Parathyroid adenoma (tissue), 2 donors: ENCODE measurements at regions not wholly inside any gene's neighbourhood (a gene's known extent, or its start where the extent isn't known, plus 50 kb on each side); places are given as distances from the start of the nearest gene placed in this dataset.

ENCODE experiments used
- H2AFZ ChIP-seq: fragments of 300-600 bp; sonication (generic); one replicate; pipeline ENCODE4 v1.7.0; 2017; ENCODE audit warnings: antibody characterized with exemption, mild to moderate bottlenecking
- H3K27ac ChIP-seq: fragments of 300-600 bp; sonication (generic); one replicate; pipeline ENCODE4 v1.7.0; 2017
- H3K27me3 ChIP-seq: fragments of 300-600 bp; sonication (generic); one replicate; pipeline ENCODE4 v1.7.0; 2017; ENCODE audit warnings: low read length; ENCODE audit not compliant: control insufficient read depth, insufficient read depth
- H3K36me3 ChIP-seq: fragments of 300-600 bp; sonication (generic); one replicate; pipeline ENCODE4 v1.7.0; 2017; ENCODE audit warnings: low read length; ENCODE audit not compliant: control insufficient read depth, insufficient read depth
- H3K4me1 ChIP-seq: fragments of 300-600 bp; sonication (generic); one replicate; pipeline ENCODE4 v1.7.0; 2017; ENCODE audit warnings: control low read depth
- H3K4me2 ChIP-seq: fragments of 300-600 bp; sonication (generic); one replicate; pipeline ENCODE4 v1.7.0; 2017; ENCODE audit warnings: low read length
- H3K4me3 ChIP-seq: fragments of 300-600 bp; sonication (generic); one replicate; pipeline ENCODE4 v1.7.0; 2017; ENCODE audit warnings: low read depth, low read length
- H3K79me2 ChIP-seq: fragments of 300-600 bp; sonication (generic); one replicate; pipeline ENCODE4 v1.7.0; 2017; ENCODE audit warnings: control low read depth
- H3K9ac ChIP-seq: fragments of 300-600 bp; sonication (generic); one replicate; pipeline ENCODE4 v1.7.0; 2017; ENCODE audit warnings: mild to moderate bottlenecking
- H3K9me3 ChIP-seq: fragments of 300-600 bp; sonication (generic); one replicate; pipeline ENCODE4 v1.7.0; 2017; ENCODE audit warnings: low read length; ENCODE audit not compliant: control insufficient read depth
- TF ChIP-seq, protein P1 (sequence below): fragments of 300-600 bp; sonication (generic); IDR thresholded peaks from one replicate; pipeline ENCODE4 v1.7.0; 2017; ENCODE audit warnings: antibody characterized with exemption, mild to moderate bottlenecking
- donor health status: primary hyperparathyroidism.

DNA sequence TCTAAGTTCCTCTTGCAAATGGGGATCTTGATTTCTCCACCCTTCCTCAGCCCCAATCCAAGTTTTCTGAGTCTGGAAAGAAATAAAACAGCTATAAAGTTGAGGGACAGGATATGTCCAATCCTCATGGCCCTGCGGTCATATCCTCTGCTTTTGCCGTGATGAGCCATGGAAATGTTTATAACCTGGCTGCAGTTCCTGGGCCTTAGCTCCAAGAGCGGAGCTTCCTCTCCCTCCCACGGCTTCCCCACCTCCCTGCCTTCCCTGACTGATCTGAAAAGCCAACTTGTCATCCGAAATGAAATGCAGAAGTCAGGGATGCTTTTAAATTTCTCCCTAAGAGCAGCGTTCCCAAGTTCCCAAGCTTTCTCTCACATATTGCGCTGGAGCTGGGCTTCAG lies 221.5 kb upstream of the SFRP2 start:
- Histone ChIP-seq H3K27ac (peak overlapping the region; percentile 36), H3K4me3 (no peak overlapping the region), H3K79me2 (no peaks in the 10 kb centered on the region)

DNA sequence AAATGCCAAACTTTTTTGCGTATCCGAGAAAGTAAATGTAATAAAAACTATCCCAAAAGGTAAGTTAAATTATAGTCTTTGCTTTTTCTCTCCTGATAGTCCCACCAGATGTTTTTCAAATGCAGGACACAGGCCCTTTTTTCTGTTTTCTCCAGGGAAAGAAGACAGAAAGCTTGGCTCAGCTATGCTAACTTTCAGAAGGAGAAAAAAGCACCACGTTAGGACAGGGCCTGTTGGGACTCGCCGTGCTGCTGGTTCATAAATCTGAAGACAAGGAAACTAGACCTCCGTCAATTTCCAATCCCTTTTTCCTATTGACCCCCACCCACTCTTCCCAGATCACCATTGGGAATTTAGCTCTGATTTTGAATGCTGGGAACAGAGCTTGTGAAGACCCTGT lies 220.9 kb upstream of the SFRP2 start:
- no peaks in the 10 kb centered on the region for H3K79me2 ChIP-seq
- no peaks in the 10 kb centered on the region for H3K9me3 ChIP-seq
- no peak overlapping the region for H3K4me3 ChIP-seq
- TF ChIP-seq, protein P1, sequence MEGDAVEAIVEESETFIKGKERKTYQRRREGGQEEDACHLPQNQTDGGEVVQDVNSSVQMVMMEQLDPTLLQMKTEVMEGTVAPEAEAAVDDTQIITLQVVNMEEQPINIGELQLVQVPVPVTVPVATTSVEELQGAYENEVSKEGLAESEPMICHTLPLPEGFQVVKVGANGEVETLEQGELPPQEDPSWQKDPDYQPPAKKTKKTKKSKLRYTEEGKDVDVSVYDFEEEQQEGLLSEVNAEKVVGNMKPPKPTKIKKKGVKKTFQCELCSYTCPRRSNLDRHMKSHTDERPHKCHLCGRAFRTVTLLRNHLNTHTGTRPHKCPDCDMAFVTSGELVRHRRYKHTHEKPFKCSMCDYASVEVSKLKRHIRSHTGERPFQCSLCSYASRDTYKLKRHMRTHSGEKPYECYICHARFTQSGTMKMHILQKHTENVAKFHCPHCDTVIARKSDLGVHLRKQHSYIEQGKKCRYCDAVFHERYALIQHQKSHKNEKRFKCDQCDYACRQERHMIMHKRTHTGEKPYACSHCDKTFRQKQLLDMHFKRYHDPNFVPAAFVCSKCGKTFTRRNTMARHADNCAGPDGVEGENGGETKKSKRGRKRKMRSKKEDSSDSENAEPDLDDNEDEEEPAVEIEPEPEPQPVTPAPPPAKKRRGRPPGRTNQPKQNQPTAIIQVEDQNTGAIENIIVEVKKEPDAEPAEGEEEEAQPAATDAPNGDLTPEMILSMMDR, result no peak
- no peak overlapping the region for H2AFZ ChIP-seq
- H3K9ac ChIP-seq, result no peak overlapping the region
- no peaks in the 10 kb centered on the region for H3K4me1 ChIP-seq
- no peaks in the 10 kb centered on the region for H3K36me3 ChIP-seq
- no peak overlapping the region for H3K4me2 ChIP-seq
- H3K27me3 ChIP-seq, result no peaks in the 10 kb centered on the region
- H3K27ac ChIP-seq, result peak overlapping the region; percentile 36

More for the DNA sequence above, 221.5 kb upstream of the SFRP2 start:
- Histone ChIP-seq H3K4me1 (no peaks in the 10 kb centered on the region), H3K9me3 (no peaks in the 10 kb centered on the region), H3K27me3 (no peaks in the 10 kb centered on the region), H3K36me3 (no peaks in the 10 kb centered on the region), H3K9ac (no peak overlapping the region), H2AFZ (no peak overlapping the region), H3K4me2 (no peak overlapping the region)
- TF ChIP-seq, protein P1, result no peak

DNA sequence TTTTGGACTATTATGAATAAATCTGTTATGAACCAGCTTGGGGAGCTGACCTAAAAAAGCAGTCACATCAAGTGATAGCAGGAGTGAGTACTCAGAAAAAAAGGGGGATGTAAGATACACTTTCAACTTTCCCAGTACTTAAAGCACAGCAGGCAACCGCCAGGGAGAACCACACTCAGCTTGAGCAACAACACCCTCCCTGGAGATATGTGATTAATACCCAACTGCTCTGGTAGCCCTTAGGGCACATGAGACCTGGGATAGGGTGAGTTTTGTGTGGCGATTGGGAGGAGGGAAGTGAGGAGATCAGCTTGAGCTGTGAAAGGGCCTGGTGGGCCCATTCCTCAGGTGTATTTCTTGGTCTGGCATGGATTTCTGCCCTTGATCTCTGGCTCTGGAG lies 220.3 kb upstream of the SFRP2 start:
- no peaks in the 10 kb centered on the region for H3K4me1 ChIP-seq
- H3K9me3 ChIP-seq, result no peaks in the 10 kb centered on the region
- no peaks in the 10 kb centered on the region for H3K79me2 ChIP-seq
- H3K4me2 ChIP-seq, result no peak overlapping the region
- TF ChIP-seq, protein P1, result no peak
- no peak overlapping the region for H3K4me3 ChIP-seq
- H3K27ac ChIP-seq, result no peak overlapping the region
- H2AFZ ChIP-seq, result no peak overlapping the region
- H3K9ac ChIP-seq, result no peak overlapping the region
- no peaks in the 10 kb centered on the region for H3K27me3 ChIP-seq
- no peaks in the 10 kb centered on the region for H3K36me3 ChIP-seq

DNA sequence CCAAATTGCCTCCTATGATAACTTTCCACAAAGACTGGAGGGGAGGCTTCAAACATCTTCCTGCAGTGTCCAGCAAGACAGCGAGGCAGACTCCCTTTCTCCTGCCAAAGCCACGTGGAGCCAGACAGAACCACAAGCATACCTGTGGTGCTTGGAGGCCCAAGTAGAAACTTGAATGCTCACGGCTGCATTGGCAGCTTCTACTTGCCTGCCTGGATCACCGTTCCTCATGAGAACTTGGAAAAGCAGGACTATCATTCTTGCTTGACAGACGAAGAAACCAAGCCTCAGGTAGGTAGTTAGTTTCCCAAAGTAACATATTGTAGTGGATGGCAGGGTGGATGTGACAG lies 216.3 kb upstream of the SFRP2 start:
- Histone ChIP-seq H3K4me1 (no peaks in the 10 kb centered on the region), H3K79me2 (no peaks in the 10 kb centered on the region), H3K9ac (no peak overlapping the region), H3K9me3 (no peaks in the 10 kb centered on the region), H2AFZ (no peak overlapping the region), H3K27me3 (no peaks in the 10 kb centered on the region), H3K4me2 (no peak overlapping the region), H3K27ac (no peak overlapping the region), H3K36me3 (no peaks in the 10 kb centered on the region), H3K4me3 (no peak overlapping the region)
- TF ChIP-seq, protein P1, result no peak

DNA sequence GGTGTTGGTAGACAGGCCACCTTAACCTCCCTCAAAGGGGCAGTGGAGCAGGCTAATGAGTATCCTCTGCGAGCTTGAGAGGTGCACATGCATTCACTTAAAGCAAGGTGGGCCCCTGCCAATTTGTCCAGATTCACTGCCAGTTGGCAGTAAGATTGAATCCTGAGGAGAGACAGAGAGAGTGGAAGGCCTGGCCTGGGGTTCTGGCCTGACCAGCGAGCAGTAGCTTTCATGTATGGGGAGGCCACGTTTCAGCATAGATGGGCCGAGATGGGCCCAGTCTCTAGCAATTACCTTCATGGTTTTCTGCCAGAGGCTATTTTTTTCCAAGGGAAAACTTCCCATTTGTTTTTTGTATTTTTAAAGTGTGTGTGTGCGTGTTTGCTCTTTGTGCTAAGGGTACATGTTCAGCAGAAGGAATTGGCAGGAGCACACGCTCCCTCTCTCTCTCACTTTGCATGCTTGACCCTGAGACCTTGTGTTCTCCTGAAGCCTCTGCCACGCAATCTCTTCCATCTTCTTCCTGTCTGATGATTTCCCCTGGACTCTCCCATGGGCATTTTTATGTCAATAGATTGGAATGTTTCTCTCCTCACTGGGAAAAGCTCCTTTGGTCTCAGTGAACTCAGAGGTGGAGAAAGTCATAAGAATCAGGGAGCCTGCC lies 215.8 kb upstream of the SFRP2 start:
- H3K4me3 ChIP-seq, result no peak overlapping the region
- no peaks in the 10 kb centered on the region for H3K36me3 ChIP-seq
- no peak overlapping the region for H3K9ac ChIP-seq
- no peaks in the 10 kb centered on the region for H3K4me1 ChIP-seq
- H3K9me3 ChIP-seq, result no peaks in the 10 kb centered on the region
- no peak overlapping the region for H2AFZ ChIP-seq
- no peak overlapping the region for H3K27ac ChIP-seq
- no peaks in the 10 kb centered on the region for H3K27me3 ChIP-seq
- TF ChIP-seq, protein P1, result no peak
- no peaks in the 10 kb centered on the region for H3K79me2 ChIP-seq
- H3K4me2 ChIP-seq, result no peak overlapping the region
